ENCODE measurements at regions not wholly inside any gene's neighbourhood (a gene's known extent, or its start where the extent isn't known, plus 50 kb on each side); places are given as distances from the start of the nearest gene placed in this dataset.

- TF ChIP-seq CTCF (conservative IDR thresholded peaks at IDR 0.05 in 1 of 2, IDR thresholded peaks at IDR 0.05 in 1 of 2; ENCODE audit: low read depth in 1 of 2, low read length in 2 of 2) (no peak), EZH2 (IDR thresholded peaks at IDR 0.05; ENCODE audit: low read length, missing control alignments) (no peak)
Measured at GRCh38 chr18:65326805-65327204, 424.0 kb upstream of the CDH7 start.

All from fibroblast of lung (primary cell).